ENCODE measurements at regions not wholly inside any gene's neighbourhood (a gene's known extent, or its start where the extent isn't known, plus 50 kb on each side); places are given as distances from the start of the nearest gene placed in this dataset.

DNA sequence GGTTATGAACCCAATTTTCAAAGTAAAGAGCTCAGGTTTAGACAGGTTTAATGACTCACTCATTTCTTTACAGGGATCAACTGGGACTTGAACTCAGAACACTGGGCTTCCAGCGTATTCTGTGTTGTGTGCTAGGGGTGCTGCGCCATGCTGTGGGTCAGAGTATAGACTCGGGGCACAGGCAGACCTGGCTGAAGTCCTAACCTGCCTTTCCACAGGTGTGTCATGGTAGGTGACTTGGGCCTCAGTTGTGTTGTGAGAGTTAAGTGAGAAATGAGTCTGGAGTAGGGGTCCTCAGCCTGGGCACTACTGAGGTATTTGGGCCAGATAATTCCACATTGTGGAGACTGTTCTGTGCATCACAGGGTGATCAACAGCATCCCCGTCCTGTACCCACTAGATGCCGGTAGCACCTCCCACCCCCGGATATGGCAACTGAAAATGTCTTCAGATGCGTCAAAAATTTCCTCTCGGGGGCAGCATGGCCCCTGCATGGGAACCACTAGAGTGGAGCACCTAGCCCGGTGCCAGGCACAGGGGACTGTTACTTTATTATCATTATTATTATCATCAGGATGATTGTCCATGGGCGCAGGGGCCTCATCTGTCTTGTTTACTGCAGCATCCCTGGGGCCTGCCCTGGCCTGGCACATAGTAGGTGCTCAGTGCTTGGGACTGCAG is 575.5 kb downstream of the PTPRU start:
- FAIRE-seq = no peak
- no peak for DNase-seq (ENCODE audit: low spot score)

DNA sequence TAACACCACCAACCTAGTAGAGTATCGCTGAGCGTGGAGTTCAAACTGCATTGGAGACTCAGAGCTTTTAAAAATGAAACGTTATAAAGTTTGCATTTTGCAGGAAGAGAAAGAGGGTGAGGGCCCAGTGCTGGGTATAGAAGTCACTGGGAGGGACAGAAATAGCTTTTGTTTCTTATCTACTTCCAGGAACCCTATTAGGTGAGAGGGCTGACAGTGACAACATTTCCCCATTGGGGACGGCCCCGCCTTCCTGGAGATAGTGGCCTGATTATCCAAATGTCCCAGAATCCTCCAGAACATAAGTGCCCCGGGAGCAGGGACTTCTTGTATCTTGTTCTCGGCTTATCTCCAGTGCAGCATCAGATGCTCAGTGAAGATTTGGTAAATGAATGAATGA is 574.9 kb downstream of the PTPRU start:
- FAIRE-seq (no peak), DNase-seq (ENCODE audit: low spot score) (no peak)

DNA sequence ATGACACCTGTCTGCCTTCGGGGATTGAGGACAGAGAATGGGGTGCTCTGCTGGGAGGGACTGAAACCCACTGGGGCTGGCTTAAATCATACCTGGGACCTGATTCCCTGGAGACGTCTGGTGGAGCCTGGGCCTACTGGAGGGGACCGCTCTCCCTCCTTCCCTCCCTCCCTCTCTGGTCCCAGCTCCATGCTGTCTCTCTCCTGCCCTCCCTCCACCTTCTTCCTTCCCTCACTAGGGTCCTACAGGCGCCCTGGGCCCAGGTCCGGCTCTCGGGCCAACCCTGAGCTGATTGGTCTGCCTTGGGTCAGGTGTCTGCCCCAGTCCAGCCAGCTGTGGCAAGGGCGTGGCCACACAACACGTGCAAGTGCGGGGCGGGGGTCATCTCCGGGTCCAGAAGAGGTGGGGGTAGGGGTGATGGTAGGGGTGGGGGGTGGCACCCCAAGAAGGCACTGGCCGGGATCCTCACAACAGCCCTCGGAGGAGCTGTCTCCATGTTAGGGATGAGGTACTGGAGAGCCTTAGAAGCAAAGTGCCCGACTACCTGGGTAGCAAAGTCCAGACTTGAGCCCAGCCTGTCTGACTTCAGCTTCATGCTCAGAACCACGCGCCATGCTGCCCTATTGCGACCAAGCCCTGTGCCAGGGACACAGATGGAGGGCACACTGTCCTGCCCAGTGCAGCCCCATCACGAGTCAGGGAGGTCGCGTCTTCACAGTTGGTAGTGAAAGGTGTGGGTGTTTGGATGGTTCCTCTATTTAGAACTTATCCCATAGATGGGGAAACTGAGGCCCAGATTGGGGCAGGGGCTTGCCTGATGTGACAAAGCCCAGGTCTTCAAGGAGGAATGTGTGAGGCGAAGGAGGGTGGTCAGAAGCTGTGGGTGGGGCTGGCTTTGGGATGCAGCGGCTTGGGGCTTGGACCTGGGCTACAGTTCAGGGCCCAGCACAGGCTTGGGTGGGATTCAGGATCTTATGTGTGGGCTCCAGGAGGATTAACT is 574.1 kb downstream of the PTPRU start:
- FAIRE-seq (no peak), DNase-seq (ENCODE audit: low spot score) (no peak)

DNA sequence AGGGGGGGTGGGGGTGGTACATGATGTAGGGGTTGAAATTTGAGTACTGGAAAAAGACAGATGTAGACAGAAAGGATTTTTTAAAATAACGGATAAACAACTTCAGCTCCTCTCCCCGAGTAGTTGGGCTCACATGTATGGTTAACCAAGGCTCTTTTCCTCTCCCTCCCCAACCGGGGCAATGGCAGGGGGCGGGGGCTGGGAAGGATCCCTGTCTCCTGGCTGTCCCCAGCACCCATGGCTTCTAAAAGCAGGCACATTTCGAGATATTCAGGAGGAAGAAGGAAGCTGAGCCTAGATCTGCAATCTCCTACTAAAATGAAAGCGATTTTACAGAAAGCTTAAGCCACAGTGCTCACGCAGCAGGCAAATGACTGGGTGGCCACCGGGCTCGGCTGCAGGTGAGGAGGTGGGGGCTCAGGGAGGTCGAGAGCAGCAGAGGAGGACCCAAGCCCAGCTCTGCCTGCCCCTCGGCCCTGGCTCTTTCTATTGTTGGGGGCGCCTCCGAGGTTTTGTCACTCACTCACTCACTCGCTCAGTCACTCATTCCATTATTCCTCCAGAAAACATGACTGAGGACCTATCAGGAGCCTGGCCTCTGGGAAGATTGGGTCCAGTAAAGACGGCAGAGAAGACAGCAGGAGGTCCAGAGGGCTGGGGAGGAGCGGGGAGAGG is 573.3 kb downstream of the PTPRU start:
- FAIRE-seq (no peak), DNase-seq (ENCODE audit: low spot score) (no peak)

DNA sequence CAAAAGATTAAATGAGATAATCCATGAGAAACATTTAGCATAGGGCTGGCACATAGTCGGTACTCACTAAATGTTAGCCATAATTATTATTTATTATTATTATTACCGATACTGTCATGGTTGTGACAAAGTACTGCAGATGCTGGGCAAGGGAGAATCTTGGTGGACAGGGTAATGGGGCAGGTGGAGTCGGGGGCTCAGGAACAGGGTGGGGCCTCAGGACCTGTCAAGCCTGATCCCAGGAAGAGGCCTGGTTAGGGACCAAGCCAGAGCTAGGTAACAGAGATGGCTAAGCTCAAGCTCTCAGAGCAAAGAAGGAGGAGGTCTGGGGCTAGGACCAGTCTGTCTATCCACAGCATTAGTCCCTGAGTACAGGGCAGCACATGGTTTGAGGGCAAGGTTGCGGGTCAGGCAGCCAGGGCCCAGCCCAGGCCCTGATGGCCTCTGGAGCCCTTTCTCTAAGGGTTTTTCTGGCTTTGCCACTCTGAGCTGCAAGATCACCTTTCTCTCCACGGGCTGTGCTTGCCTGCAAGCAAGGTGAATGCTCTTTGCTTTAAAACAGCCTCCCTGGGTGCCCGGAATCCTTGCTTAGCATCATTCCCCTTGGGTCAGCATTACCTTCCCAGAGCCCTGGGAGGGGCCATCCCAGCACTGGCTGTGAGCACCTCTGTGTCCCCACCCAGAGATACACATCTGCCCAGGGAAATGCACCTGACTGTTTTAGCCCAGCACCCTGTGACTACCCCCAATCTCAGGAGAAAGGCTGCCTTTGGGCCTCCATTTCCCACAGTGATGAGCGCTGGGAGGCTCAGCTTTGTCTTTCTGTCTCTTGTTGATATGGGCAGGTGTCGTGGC is 572.0 kb downstream of the PTPRU start:
- DNase-seq (ENCODE audit: low spot score) = no peak
- FAIRE-seq = no peak

DNA sequence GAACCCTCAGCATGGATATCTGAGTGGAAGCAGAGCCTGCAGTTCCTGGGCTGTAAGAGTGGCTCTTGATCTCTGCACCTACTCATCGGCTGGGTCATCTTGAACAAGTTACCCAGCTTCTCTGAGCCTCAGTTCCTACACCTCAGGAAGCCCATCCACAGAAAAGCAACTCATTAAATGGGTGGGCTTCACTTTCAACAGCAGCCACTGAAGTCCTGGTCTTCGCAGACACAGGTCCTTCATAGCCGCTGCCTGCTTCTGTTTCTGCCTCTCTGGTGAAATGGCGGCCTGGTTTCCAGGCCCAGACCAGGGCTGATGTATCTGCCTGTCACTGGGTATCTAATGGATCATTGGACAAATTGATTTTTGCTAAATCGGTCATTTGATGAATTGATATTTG is 571.4 kb downstream of the PTPRU start:
- DNase-seq (ENCODE audit: low spot score) (no peak), FAIRE-seq (no peak)

DNA sequence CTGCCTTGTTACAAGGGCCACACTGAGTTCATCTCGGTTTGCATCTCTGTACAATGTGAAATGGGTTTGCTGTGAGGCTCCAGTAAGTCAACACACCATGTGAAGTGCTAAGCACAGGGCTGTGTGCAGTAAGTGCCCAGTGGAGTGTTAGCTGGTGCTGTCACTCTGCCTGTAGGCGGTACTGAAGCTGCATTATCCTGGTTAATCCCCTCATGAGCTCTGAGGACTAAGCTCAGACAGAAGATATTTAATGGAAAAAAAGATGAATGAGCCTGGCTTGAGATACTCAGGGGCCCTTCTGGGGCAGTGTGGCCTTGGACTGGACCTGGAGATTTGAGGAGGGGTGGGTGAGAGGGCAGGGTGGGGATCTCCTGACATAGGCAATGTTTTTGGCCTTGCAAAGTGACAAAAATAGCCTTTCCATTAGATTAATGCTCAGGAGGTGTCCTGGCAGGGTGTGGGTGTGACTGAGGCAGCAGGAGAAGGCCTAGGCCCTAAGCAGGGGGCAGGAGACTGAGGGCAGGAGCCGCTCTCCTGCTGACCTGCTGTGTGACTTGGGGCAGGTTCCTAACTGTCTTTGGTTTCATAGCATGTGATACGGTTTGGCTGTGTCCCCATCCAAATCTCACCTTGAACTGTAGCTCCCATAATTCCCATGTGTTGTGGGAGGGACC is 570.5 kb downstream of the PTPRU start:
- DNase-seq (ENCODE audit: low spot score) (no peak), FAIRE-seq (no peak)

DNA sequence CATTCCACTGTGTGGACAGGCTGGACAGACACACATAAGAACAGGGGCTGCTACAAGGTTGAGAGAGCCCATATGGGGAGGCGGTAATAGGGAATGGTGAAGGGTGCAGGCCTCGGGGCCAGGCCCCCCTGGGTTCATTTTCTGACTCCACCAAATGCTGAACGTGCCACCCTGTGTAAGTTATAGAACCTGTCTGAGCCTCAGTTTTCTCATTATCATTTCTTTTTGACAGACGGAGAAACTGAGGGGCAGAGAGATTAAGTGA is 569.5 kb downstream of the PTPRU start:
- DNase-seq (ENCODE audit: low spot score) = no peak
- no peak for FAIRE-seq

DNA sequence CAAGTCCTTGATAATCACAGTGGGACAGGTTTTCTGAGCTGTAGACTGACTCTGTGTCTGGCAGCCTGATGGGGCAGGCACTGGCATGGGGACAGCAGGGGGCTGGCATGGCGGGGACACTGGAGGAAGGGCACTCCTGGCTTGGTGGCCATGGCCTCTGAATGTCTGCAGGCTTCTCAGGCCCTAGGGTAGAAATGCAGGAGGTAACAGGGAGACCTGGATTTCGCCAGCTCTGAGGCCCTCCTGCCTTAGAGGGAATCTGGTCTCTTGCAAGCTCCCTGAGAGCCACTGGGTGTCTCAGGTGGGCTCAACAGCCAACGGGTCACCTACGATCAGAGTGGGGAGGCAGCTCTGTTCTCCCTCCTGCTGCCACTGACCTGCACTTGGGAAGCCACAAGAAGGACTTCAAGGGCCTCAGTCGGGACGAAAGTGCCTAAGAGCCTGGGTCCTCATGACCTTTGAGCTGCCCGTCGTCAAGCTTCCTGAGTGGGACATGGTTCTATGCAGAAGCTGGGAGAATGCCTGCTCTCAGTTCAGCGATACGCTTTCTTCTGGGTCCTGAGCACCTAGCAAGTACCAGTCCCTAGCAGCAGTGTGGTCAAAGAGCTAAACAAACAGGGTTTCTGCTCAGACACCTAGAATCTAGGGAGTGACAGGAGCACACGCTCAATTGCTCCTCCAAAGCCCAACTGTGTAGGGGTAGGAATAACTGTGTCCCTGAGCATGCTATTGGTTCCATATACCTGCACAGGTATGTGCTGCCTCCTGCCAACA is 569.0 kb downstream of the PTPRU start:
- FAIRE-seq (no peak), DNase-seq (ENCODE audit: low spot score) (no peak)

DNA sequence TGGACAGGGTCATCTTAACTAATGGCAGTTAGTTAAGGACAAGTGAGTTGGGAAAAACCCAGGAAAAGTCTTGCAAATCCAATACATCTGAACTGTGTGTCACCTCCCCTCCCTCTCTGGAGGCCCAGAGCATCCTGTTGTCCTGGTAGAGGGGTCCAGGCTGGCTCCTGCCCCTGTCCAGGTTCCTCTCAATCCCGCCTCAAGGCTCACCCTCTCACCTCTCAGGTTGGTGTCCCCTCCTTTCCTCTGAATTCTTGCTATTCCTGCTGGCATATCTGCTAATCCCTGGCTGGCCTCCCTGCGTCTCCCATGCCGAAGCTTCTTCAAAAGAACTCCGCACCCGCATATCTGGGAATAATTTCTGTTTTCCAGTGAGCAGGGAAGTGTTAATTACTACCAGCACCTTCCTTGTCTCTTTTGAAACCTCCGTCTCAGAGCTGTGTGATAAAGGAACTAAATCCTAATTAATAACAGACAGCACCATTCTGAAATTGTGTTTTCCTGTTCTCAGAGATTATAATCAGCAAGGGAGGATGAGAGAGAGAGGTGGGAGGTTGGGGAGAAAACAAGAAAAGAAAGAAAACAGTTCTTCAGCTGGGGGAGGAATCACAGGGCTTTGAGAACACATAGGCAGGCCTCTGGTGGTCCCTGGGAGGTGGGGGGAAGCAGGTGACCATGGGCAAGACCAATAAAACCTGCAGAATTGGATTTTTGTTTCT is 568.0 kb downstream of the PTPRU start:
- FAIRE-seq (no peak), DNase-seq (ENCODE audit: low spot score) (no peak)

DNA sequence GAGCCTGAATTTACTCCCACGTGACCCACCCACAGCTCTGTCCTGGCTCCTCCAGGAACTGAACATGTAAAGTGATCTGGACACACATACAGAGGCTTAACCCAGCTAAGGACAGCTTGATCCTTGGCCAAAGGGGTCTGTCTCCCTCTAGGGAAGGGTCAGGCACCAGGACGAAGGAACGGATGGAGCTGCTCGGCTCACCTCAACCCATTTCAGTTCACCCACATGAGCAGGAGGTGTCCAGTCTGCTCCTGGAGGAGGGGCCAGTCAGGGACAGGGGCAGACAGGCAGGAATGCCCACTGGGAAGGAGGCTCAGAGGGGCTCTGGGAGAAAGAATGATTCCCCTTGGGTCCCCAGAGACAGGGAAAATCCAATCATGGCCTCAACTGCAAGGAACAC is 567.2 kb downstream of the PTPRU start:
- FAIRE-seq (no peak), DNase-seq (ENCODE audit: low spot score) (no peak)

DNA sequence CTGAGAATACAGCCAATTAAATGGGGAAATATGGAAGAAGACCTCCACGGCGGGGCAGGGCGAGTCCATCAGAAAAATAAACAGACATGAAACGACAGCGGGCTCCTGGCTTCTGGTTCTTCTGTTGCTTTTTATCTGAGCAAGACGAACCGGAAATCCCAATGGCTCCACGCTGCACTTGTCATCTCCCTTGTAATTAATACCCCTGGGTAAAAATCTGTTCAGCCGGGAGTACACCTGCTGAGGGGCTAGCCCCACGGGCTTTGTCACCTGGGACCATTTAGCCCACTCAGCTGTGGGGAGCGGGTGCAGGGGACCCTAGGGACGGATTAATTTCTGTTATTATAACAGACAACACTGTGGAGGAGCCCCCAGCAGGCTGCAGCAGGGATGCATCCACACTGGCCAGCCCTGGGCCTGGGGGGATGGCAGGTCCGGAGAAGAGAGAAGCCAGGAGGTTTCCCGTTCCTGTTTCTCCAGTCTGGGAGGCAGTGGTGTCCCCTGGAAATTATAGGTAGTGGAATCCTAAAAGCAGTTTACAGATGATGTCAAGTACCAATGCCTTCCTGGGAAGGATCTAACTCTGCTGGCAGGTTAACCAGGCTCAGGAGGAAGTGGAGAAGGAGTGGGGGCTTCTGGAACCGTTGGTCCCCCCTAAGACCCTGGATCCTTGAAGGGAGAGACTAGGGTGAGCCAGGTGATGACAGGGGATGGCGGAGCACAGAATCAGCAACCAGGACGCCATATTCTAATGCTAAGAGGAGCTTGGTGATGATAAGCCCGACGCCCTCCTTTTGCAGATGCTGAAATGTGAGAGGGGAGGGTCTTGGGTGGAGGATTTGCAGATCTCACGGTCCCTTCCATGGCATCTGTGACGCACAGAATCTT is 566.1 kb downstream of the PTPRU start:
- DNase-seq (ENCODE audit: low spot score) = no peak
- FAIRE-seq = no peak

DNA sequence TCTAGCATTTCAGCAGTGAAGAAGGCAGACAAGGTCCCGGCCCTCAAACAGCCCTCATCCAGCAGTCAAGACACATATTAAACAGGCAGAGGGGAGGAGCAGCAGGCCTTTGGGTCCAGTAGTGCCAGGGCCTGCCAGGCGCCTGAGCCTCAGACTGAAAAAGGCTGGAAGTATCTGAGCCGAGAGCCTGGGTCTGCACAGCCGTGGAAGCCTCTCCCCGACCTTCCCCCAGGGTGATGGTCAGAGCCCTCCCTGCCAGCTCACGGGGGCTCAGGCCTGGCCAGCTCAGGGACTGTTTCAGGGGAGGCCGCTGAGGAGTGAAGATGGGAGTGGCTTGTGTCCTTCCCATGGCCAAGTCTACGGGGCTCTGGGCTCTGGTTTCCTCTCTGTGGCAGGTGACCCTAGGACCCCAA is 565.2 kb downstream of the PTPRU start:
- DNase-seq (ENCODE audit: low spot score) (no peak), FAIRE-seq (no peak)

DNA sequence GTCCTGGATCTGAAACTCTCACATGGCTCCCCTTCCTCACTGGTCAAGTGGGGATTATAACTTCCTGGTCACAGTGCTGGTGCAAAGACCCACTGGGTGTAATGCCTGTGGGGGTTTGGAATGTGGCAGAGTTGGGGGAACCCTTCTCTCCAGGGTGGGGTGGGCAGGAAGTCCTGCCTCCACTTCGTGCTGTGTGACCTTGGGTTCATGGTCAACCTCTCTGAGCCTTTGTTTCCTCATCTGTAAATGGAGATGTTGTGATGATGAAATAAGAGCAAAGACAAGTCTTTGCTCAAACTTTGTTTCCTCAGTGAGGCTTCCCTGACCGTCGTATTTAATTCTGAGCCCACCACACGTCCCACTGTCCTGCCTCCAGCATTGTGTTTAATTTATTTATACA is 564.7 kb downstream of the PTPRU start:
- FAIRE-seq (no peak), DNase-seq (ENCODE audit: low spot score) (no peak)

DNA sequence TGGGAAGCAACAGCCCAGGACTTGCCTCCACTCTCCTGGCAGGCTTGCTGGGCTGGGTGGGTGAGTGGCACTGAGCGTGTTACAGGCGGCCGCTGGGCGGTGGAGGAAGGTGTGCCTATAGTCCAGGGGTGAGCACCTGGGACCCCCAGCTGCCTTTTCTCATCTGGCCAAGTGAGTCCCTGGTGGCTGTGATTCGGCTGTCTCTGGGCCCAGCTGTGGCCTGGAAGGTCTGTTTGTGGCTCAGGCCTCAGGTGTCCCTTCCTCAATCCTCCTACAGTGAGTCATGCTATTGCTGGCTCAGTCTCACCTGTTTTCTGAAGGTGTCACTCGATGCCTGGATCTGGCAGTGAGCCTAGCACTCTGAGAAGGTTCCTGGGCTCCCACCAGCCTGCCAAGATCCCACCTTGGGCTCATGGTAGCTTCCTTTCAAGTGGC is 564.2 kb downstream of the PTPRU start:
- no peak for FAIRE-seq
- no peak for DNase-seq (ENCODE audit: low spot score)

DNA sequence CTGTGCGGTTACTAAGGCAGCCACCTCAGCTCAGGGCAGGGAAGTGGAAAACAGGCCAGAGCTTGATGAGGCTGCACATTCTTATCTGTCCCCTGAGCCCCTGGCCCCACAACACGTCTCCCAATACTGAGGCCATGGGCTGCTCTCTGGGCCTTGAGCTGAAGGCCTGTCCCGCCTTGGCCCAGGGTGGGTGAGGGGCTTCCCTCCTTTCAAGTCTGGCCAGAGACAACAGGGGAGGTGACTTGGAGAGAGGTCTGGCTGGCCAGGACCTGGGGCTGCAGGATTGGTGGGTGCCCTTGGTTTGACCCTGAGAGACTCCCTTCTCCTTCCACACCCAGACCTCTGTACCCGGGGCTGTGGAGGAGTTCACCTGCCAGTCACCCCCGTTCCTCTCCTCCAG is 563.8 kb downstream of the PTPRU start:
- DNase-seq (ENCODE audit: low spot score) (no peak), FAIRE-seq (no peak)

DNA sequence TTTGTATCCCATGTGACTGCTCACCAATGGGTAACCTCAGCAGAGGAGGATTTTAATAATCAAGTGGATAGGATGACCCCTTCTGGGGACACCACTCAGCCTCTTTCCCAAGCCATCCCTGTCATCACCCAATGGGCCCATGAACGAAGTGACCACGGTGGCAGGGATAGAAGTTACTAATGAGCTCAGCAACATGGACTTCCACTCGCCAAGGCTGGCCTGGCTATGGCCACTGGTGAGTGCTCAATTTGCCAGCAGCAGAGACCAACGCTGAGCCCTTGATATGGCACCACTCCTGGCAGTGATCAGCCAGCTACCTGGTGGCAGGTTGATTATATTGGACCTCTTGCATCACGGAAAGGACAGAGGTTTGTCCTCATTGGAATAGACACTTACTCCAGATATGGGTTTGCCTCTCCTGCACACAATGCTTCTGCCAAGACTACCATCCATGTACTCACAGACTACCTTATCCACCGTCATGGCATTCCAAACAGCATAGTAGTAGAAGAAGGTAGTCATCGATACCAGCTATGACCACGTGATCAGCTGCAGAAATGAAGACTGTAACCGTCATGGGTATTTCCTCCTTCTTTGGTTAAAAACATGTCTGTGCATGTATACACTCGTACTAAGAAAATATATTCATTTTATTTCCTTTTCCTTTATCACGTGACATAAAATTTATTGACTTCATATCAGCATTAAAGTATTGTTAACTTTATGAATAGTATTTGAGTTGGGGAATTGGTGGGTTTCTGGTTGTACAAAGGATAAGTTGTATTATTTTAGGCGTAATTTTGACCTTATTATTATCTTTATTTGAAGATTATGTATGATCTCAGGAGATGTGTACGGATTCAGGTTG is 562.6 kb downstream of the PTPRU start:
- FAIRE-seq = no peak

More for the DNA sequence above, 562.6 kb downstream of the PTPRU start:
- no peak for DNase-seq (ENCODE audit: low spot score)

Measured in RCC 7860 (cell line).